Omental fat pad (tissue), 3 donors: ENCODE measurements at regions not wholly inside any gene's neighbourhood (a gene's known extent, or its start where the extent isn't known, plus 50 kb on each side); places are given as distances from the start of the nearest gene placed in this dataset.

Experiments used
- ATAC-seq: fragments of 150-250 bp; one replicate; pipeline ENCODE4 v1.9.1; 2016; ENCODE audit warnings: mild to moderate bottlenecking, moderate library complexity; ENCODE audit not compliant: low FRiP score
- DNase-seq: peaks from one replicate; pipeline ENCODE4 v3.0.0-alpha.2; 2019; ENCODE audit warnings: low spot score
- CTCF ChIP-seq, 3 donors: fragments of 450-650 bp; IDR thresholded peaks; one replicate each; pipeline ENCODE4 v1.5.1; 2016 to 2017; ENCODE audit warnings: antibody characterized with exemption in 3 of 3, mild to moderate bottlenecking in 3 of 3, moderate library complexity in 2 of 3

GRCh38 chr6:50585441-50586330 lies 127.6 kb upstream of the TFAP2D start:
- ATAC-seq (no peak), DNase-seq (no peak)
- no peak for TF ChIP-seq CTCF (IDR thresholded peaks at IDR 0.05)

- ATAC-seq (no peak), DNase-seq (no peak)
- TF ChIP-seq CTCF (IDR thresholded peaks at IDR 0.05): no peak
Observed at GRCh38 chr6:50586331-50586675, 127.0 kb upstream of the TFAP2D start.

- DNase-seq (no peak), ATAC-seq (no peak)
- no peak for TF ChIP-seq CTCF (IDR thresholded peaks at IDR 0.05)
Observed at GRCh38 chr6:50589751-50590470, 123.4 kb upstream of the TFAP2D start.

- DNase-seq (no peak), ATAC-seq (no peak)
- no peak for TF ChIP-seq CTCF (IDR thresholded peaks at IDR 0.05)
Observed at GRCh38 chr6:50591135-50591534, 122.2 kb upstream of the TFAP2D start.

- TF ChIP-seq CTCF (IDR thresholded peaks at IDR 0.05): no peak
- ATAC-seq: no peak
- DNase-seq: no peak
Observed at GRCh38 chr6:50600280-50600679, 113.0 kb upstream of the TFAP2D start.

- ATAC-seq (no peak), DNase-seq (no peak)
- TF ChIP-seq CTCF (IDR thresholded peaks at IDR 0.05): no peak
Observed at GRCh38 chr6:50602292-50602691, 111.0 kb upstream of the TFAP2D start.

- ATAC-seq: no peak
- no peak for TF ChIP-seq CTCF (IDR thresholded peaks at IDR 0.05)
- no peak for DNase-seq
Observed at GRCh38 chr6:50608421-50608820, 104.9 kb upstream of the TFAP2D start.
